Mesothelial cell of epicardium (in vitro differentiated cells): ENCODE measurements at regions not wholly inside any gene's neighbourhood (a gene's known extent, or its start where the extent isn't known, plus 50 kb on each side); places are given as distances from the start of the nearest gene placed in this dataset.

Experiments
- DNase-seq, 2 experiments: peaks; one replicate each; pipeline ENCODE4 v3.0.0; 2021; ENCODE audit warnings: low spot score in 2 of 2; ENCODE audit not compliant: unreplicated experiment in 2 of 2
- H3K27ac Mint-ChIP-seq: 2 replicates; pipeline ENCODE4 v1.8.0; 2021; ENCODE audit warnings: mixed read lengths
- H3K27me3 Mint-ChIP-seq: 2 replicates; pipeline ENCODE4 v1.8.0; 2021; ENCODE audit warnings: low read depth, mixed read lengths
- H3K36me3 Mint-ChIP-seq: 2 replicates; pipeline ENCODE4 v1.8.0; 2021; ENCODE audit warnings: mixed read lengths
- H3K4me1 Mint-ChIP-seq: 2 replicates; pipeline ENCODE4 v1.8.0; 2021; ENCODE audit warnings: mixed read lengths
- H3K4me3 Mint-ChIP-seq: 2 replicates; pipeline ENCODE4 v1.8.0; 2021; ENCODE audit warnings: mild to moderate bottlenecking, moderate library complexity, mixed read lengths
- H3K9me3 Mint-ChIP-seq: 2 replicates; pipeline ENCODE4 v1.8.0; 2021; ENCODE audit warnings: mixed read lengths
- CTCF ChIP-seq: fragments of 200-600 bp; sonication (generic); IDR thresholded peaks from one replicate; pipeline ENCODE4 v1.5.0; 2021; ENCODE audit warnings: antibody characterized with exemption; ENCODE audit not compliant: unreplicated experiment

- Mint-ChIP-seq H3K36me3 (no peaks in the 10 kb centered on the region), H3K27ac (peak overlapping the region; percentile 89), H3K27me3 (no peaks in the 10 kb centered on the region), H3K4me3 (no peak overlapping the region), H3K4me1 (peaks cover 57% of the 10 kb centered on the region), H3K9me3 (no peaks in the 10 kb centered on the region)
- DNase-seq: no peak
- no peak for TF ChIP-seq CTCF
Observed at GRCh38 chr3:177356952-177357351, 159.7 kb upstream of the TBL1XR1 start.

GRCh38 chr3:177357352-177358090, 160.2 kb upstream of the TBL1XR1 start:
- TF ChIP-seq CTCF: no peak
- peak overlapping the region; percentile 60 for H3K4me3 Mint-ChIP-seq
- H3K9me3 Mint-ChIP-seq: no peaks in the 10 kb centered on the region
- H3K27ac Mint-ChIP-seq: peak overlapping the region; percentile 89
- no peaks in the 10 kb centered on the region for H3K27me3 Mint-ChIP-seq
- peaks cover 59% of the 10 kb centered on the region for H3K4me1 Mint-ChIP-seq
- DNase-seq: no peak
- no peaks in the 10 kb centered on the region for H3K36me3 Mint-ChIP-seq

GRCh38 chr3:177358091-177358976, 161.1 kb upstream of the TBL1XR1 start:
- H3K9me3 Mint-ChIP-seq: no peaks in the 10 kb centered on the region
- H3K4me3 Mint-ChIP-seq: peak overlapping the region; percentile 60
- no peaks in the 10 kb centered on the region for H3K36me3 Mint-ChIP-seq
- TF ChIP-seq CTCF: no peak
- no peaks in the 10 kb centered on the region for H3K27me3 Mint-ChIP-seq
- peaks cover 64% of the 10 kb centered on the region for H3K4me1 Mint-ChIP-seq
- peak overlapping the region; percentile 89 for H3K27ac Mint-ChIP-seq
- DNase-seq: no peak

- peaks cover 66% of the 10 kb centered on the region for H3K4me1 Mint-ChIP-seq
- peak overlapping the region; percentile 89 for H3K27ac Mint-ChIP-seq
- no peaks in the 10 kb centered on the region for H3K36me3 Mint-ChIP-seq
- H3K4me3 Mint-ChIP-seq: peak overlapping the region; percentile 60
- TF ChIP-seq CTCF: no peak
- no peaks in the 10 kb centered on the region for H3K9me3 Mint-ChIP-seq
- H3K27me3 Mint-ChIP-seq: no peaks in the 10 kb centered on the region
- peak in 1 of 2 experiments; percentile 60 for DNase-seq
Observed at GRCh38 chr3:177358977-177359592, 161.8 kb upstream of the TBL1XR1 start.

- Mint-ChIP-seq H3K4me1 (peaks cover 73% of the 10 kb centered on the region), H3K36me3 (no peaks in the 10 kb centered on the region), H3K27ac (peak overlapping the region; percentile 89), H3K4me3 (peak overlapping the region; percentile 60), H3K9me3 (no peaks in the 10 kb centered on the region), H3K27me3 (no peaks in the 10 kb centered on the region)
- no peak for TF ChIP-seq CTCF
- peak; percentile 90 to 98 for DNase-seq
Observed at GRCh38 chr3:177359593-177360357, 162.5 kb upstream of the TBL1XR1 start.
